GM10248 (cell line): ENCODE measurements at regions not wholly inside any gene's neighbourhood (a gene's known extent, or its start where the extent isn't known, plus 50 kb on each side); places are given as distances from the start of the nearest gene placed in this dataset.

Source experiments
- CTCF ChIA-PET: fragments of 300-600 bp; sonication (Branson Sonifier 250); formaldehyde crosslinking; extraction: SDS; loops from one replicate; lab custom pipeline; 2021; ENCODE audit warnings: antibody characterized with exemption; lab: Yijun Ruan, JAX
- POLR2A ChIA-PET: fragments of 350-650 bp; sonication (Branson Sonifier 250); formaldehyde crosslinking; extraction: SDS; loops from one replicate; lab custom pipeline; 2020; ENCODE audit warnings: antibody characterized with exemption; lab: Yijun Ruan, JAX
- DNase-seq: peaks from one replicate; pipeline ENCODE4 v3.0.0; 2012; ENCODE audit errors: extremely low spot score
- CTCF ChIP-seq: IDR thresholded peaks from 2 replicates; pipeline ENCODE4 v1.5.1; 2012; ENCODE audit warnings: mild to moderate bottlenecking, low read depth; ENCODE audit errors: extremely low read depth, missing control alignments, control extremely low read depth

- no peak for DNase-seq
- ChIA-PET CTCF (interaction anchor here (1.0 to 1.9 kb wide), 3 partner anchors 11 to 100 kb away, joined by 3 to 7 read pairs (median 3); no protein-coding TSS in a partner anchor), POLR2A (no interaction called here)
- TF ChIP-seq CTCF = no peak
Observed at GRCh38 chr2:5869936-5870335, 177.8 kb downstream of the SOX11 start.

DNA sequence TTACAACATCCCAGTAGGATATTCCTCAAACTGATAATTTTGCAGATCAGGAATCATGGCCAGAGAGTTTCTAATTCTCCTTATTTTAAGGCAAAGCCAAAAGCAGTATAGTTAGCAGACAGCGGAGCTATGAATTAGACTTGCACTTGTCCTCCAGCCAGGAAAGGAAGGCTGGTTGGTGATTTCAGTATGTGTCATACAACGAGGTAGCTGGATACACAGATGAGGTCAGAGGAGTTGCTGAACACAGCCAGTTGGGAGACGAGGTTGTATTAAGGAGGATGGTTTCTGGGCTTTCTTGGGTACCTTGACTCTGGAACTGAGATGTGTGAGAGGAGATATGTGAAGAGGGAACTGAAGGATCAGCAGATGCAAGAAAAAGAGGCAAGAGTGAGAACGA is 185.2 kb downstream of the SOX11 start:
- ChIA-PET CTCF (no interaction called here), POLR2A (no interaction called here)
- no peak for DNase-seq
- no peak for TF ChIP-seq CTCF

GRCh38 chr2:5885451-5886173 is 193.4 kb downstream of the SOX11 start:
- POLR2A ChIA-PET = no interaction called here
- no peak for TF ChIP-seq CTCF
- CTCF ChIA-PET = interaction anchor here (1.3 kb wide), 1 partner anchor 16 kb away, joined by 7 read pairs; no protein-coding TSS in a partner anchor
- DNase-seq = no peak

DNA sequence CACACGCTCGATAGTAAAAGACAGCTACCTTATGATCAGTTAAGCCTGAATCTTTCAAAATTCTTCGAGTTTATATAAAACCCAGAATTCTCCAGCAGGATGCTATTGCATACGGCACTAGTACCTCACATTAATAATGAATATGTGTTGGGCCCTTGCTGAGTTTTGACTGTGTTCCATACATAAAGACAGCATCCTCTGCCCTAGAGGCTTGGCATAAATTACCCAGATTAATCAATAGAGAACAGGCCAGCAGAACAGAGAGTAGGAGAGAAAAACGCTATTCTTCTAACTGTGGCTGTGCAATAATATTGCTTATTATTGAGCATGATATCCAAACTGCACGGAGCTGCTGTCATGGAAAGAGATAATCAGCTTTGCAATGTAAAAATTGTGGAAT is 194.3 kb downstream of the SOX11 start:
- ChIA-PET POLR2A (no interaction called here), CTCF (interaction anchor here (1.1 to 1.3 kb wide), 3 partner anchors 9 to 16 kb away, joined by 3 to 7 read pairs (median 4); no protein-coding TSS in a partner anchor)
- no peak for DNase-seq
- no peak for TF ChIP-seq CTCF

DNA sequence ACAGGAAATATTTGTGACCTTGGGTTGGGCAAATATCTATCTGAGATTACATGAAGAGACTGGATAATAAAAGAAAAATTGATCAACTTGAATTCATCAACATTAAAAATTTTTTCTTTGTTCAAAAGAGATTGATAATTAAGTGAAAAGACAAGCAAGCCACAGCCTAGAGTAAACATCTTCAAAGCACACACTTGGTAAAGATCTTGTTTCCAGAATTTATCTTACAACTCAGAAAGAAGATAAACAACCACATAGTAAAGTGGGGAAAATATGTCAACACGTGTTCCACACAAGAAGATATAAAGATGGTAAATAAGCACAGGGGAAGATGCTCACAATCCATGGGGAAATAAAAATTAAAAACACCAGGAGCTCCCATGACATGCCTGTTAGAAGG is 195.9 kb downstream of the SOX11 start:
- DNase-seq = no peak
- CTCF ChIA-PET = no interaction called here
- TF ChIP-seq CTCF = no peak
- POLR2A ChIA-PET = no interaction called here

- ChIA-PET CTCF (interaction anchor here (1.0 to 1.5 kb wide), 3 partner anchors 9 to 39 kb away, joined by 3 read pairs; no protein-coding TSS in a partner anchor), POLR2A (no interaction called here)
- DNase-seq = no peak
- TF ChIP-seq CTCF = no peak
Observed at GRCh38 chr2:5889519-5889918, 197.3 kb downstream of the SOX11 start.
